ENCODE measurements at regions not wholly inside any gene's neighbourhood (a gene's known extent, or its start where the extent isn't known, plus 50 kb on each side); places are given as distances from the start of the nearest gene placed in this dataset.

- no peak overlapping the region for H3K9ac ChIP-seq (ENCODE audit: low read length)
- H3K4me3 ChIP-seq (ENCODE audit: low read length), result no peak overlapping the region
- H3K36me3 ChIP-seq (ENCODE audit: insufficient read depth, low read length), result no peaks in the 10 kb centered on the region
- no peaks in the 10 kb centered on the region for H3K79me2 ChIP-seq (replicated peaks; ENCODE audit: insufficient read depth, low read length)
- no peak overlapping the region for H3K27ac ChIP-seq (ENCODE audit: low read length)
- H4K20me1 ChIP-seq (ENCODE audit: insufficient read depth), result no peaks in the 10 kb centered on the region
- H3F3A ChIP-seq (ENCODE audit: insufficient read depth, low read length, poor library complexity, severe bottlenecking), result no peaks in the 10 kb centered on the region
- H3K9me2 ChIP-seq (ENCODE audit: insufficient read depth, low read length), result no peaks in the 10 kb centered on the region
- TF ChIP-seq EP300 (conservative IDR thresholded peaks at IDR 0.05; ENCODE audit: poor library complexity, severe bottlenecking) (no peak), POLR2AphosphoS5 (IDR thresholded peaks at IDR 0.05) (no peak), TAF1 (IDR thresholded peaks at IDR 0.05; ENCODE audit: low read depth) (no peak), SMC3 (conservative IDR thresholded peaks at IDR 0.05; ENCODE audit: poor library complexity) (no peak), EZH2 (IDR thresholded peaks at IDR 0.05; ENCODE audit: borderline replicate concordance, insufficient read depth, low read length, poor library complexity, severe bottlenecking) (no peak), RAD21 (conservative IDR thresholded peaks at IDR 0.05) (no peak), REST (IDR thresholded peaks at IDR 0.05; ENCODE audit: borderline replicate concordance) (no peak), MXI1 (conservative IDR thresholded peaks at IDR 0.05; ENCODE audit: poor library complexity, severe bottlenecking) (no peak), CTCF (IDR thresholded peaks at IDR 0.05; ENCODE audit: poor library complexity, severe bottlenecking) (no peak)
- H3K9me3 ChIP-seq (ENCODE audit: low read length), result no peaks in the 10 kb centered on the region
- no peak overlapping the region for H3K4me2 ChIP-seq (ENCODE audit: low read length)
- H3K27me3 ChIP-seq (ENCODE audit: insufficient read depth, low read depth, low read length), result no peaks in the 10 kb centered on the region
- H2AFZ ChIP-seq (ENCODE audit: low read depth, low read length), result no peak overlapping the region
These were observed 87.9 kb upstream of the FLRT2 start for GRCh38 chr14:85441909-85442643.

GRCh38 chr14:85442996-85443395 is 86.9 kb upstream of the FLRT2 start:
- H3K4me2 ChIP-seq (ENCODE audit: low read length), result no peak overlapping the region

More at GRCh38 chr14:85442996-85443395, 86.9 kb upstream of the FLRT2 start:
- H3K9me2 ChIP-seq (ENCODE audit: insufficient read depth, low read length), result no peaks in the 10 kb centered on the region
- no peaks in the 10 kb centered on the region for H4K20me1 ChIP-seq (ENCODE audit: insufficient read depth)
- H3K27me3 ChIP-seq (ENCODE audit: insufficient read depth, low read depth, low read length), result no peaks in the 10 kb centered on the region
- H3K27ac ChIP-seq (ENCODE audit: low read length), result no peak overlapping the region
- H3F3A ChIP-seq (ENCODE audit: insufficient read depth, low read length, poor library complexity, severe bottlenecking), result no peaks in the 10 kb centered on the region
- H3K9me3 ChIP-seq (ENCODE audit: low read length), result no peaks in the 10 kb centered on the region
- H3K4me3 ChIP-seq (ENCODE audit: low read length), result no peak overlapping the region
- H3K9ac ChIP-seq (ENCODE audit: low read length), result no peak overlapping the region
- TF ChIP-seq POLR2AphosphoS5 (IDR thresholded peaks at IDR 0.05) (no peak), REST (IDR thresholded peaks at IDR 0.05; ENCODE audit: borderline replicate concordance) (no peak), TAF1 (IDR thresholded peaks at IDR 0.05; ENCODE audit: low read depth) (no peak), SMC3 (conservative IDR thresholded peaks at IDR 0.05; ENCODE audit: poor library complexity) (no peak), EZH2 (IDR thresholded peaks at IDR 0.05; ENCODE audit: borderline replicate concordance, insufficient read depth, low read length, poor library complexity, severe bottlenecking) (no peak), MXI1 (conservative IDR thresholded peaks at IDR 0.05; ENCODE audit: poor library complexity, severe bottlenecking) (no peak), EP300 (conservative IDR thresholded peaks at IDR 0.05; ENCODE audit: poor library complexity, severe bottlenecking) (no peak), CTCF (IDR thresholded peaks at IDR 0.05; ENCODE audit: poor library complexity, severe bottlenecking) (no peak), RAD21 (conservative IDR thresholded peaks at IDR 0.05) (no peak)
- H2AFZ ChIP-seq (ENCODE audit: low read depth, low read length), result no peak overlapping the region
- H3K36me3 ChIP-seq (ENCODE audit: insufficient read depth, low read length), result no peaks in the 10 kb centered on the region
- H3K79me2 ChIP-seq (replicated peaks; ENCODE audit: insufficient read depth, low read length), result no peaks in the 10 kb centered on the region
